Endothelial cell of umbilical vein (primary cell): ENCODE measurements at regions not wholly inside any gene's neighbourhood (a gene's known extent, or its start where the extent isn't known, plus 50 kb on each side); places are given as distances from the start of the nearest gene placed in this dataset.

ENCODE experiments used
- BruUV-seq: library from RNA; stranded (reverse); fragments of 400-500 nt; replicated peaks from 2 replicates; lab custom pipeline; 2021; lab: Mats Ljungman, UMichigan
- CTCF ChIA-PET: fragments of 300-600, 350-600 bp; sonication (Branson Sonifier 250); formaldehyde crosslinking; loops from one replicate; lab custom pipeline; 2021; ENCODE audit warnings: antibody characterized with exemption, inconsistent platforms; lab: Charles Lee
- POLR2A ChIA-PET: fragments of 300-600, 350-600 bp; sonication (Branson Sonifier 250); formaldehyde crosslinking; loops from one replicate; lab custom pipeline; 2021; ENCODE audit warnings: antibody characterized with exemption, inconsistent platforms; lab: Charles Lee
- DNase-seq: peaks from one replicate; pipeline ENCODE4 v3.0.0-alpha.2; 2011; ENCODE audit warnings: low read depth, low spot score
- FAIRE-seq: peaks from 2 replicates; lab custom pipeline; 2011; peaks lifted over from hg19 to GRCh38; lab: Jason Lieb, UNC
- H2AFZ ChIP-seq: 2 replicates; pipeline ENCODE4 v1.6.0; 2012; ENCODE audit warnings: low read depth, low read length, control low read depth, inconsistent platforms
- H3K27ac ChIP-seq: 2 replicates; pipeline ENCODE4 v1.5.1; 2011; ENCODE audit warnings: low read depth, mild to moderate bottlenecking, control low read depth, low read length, moderate library complexity; ENCODE audit not compliant: insufficient read depth
- H3K27me3 ChIP-seq, 2 experiments: 2 replicates each; pipeline versions ENCODE4 v1.6.0 to v1.6.1; 2011; ENCODE audit warnings: low read length in 2 of 2, mixed read lengths in 1 of 2; ENCODE audit not compliant: control insufficient read depth in 2 of 2, insufficient read depth in 2 of 2
- H3K36me3 ChIP-seq, 2 experiments: 2 replicates in 1 of 2; 3 replicates in 1 of 2; pipeline ENCODE4 v1.5.1; 2011; ENCODE audit warnings: low read length in 2 of 2, mild to moderate bottlenecking in 1 of 2, moderate library complexity in 1 of 2; ENCODE audit not compliant: control insufficient read depth in 2 of 2, insufficient read depth in 2 of 2; ENCODE audit errors: extremely low read depth in 1 of 2
- H3K4me1 ChIP-seq: 3 replicates; pipeline ENCODE4 v1.5.1; 2011; ENCODE audit warnings: mild to moderate bottlenecking, low read length; ENCODE audit not compliant: control insufficient read depth, insufficient read depth; ENCODE audit errors: extremely low read depth
- H3K4me2 ChIP-seq: 2 replicates; pipeline ENCODE4 v1.6.1; 2011; ENCODE audit warnings: low read length, control low read depth, mixed read lengths; ENCODE audit not compliant: insufficient read depth
- H3K4me3 ChIP-seq, 3 experiments: fragments of 200-600 bp in 1 of 3; sonication (generic), shearing (Covaris generic) in 1 of 3; replicated peaks in 1 of 3; 2 replicates each; pipeline ENCODE4 v1.5.1; 2011 to 2016; ENCODE audit warnings: control low read depth in 3 of 3, low read length in 3 of 3, mild to moderate bottlenecking in 2 of 3, inconsistent platforms in 1 of 3, low read depth in 1 of 3, moderate library complexity in 1 of 3; ENCODE audit not compliant: insufficient read depth in 1 of 3
- H3K79me2 ChIP-seq: 2 replicates; pipeline ENCODE4 v1.6.0; 2012; ENCODE audit warnings: low read length, inconsistent platforms; ENCODE audit not compliant: control insufficient read depth, insufficient read depth
- H3K9ac ChIP-seq: replicated peaks from 2 replicates; pipeline ENCODE3; 2011; ENCODE audit warnings: low read length, control low read depth; ENCODE audit not compliant: insufficient read depth; ENCODE audit errors: extremely low read depth
- H3K9me1 ChIP-seq: replicated peaks from 3 replicates; pipeline ENCODE4 v1.6.0; 2011; ENCODE audit warnings: mild to moderate bottlenecking, low read length; ENCODE audit not compliant: control insufficient read depth, insufficient read depth; ENCODE audit errors: extremely low read depth
- H3K9me3 ChIP-seq: replicated peaks from 2 replicates; pipeline ENCODE4 v1.5.1; 2012; ENCODE audit warnings: low read length, inconsistent platforms; ENCODE audit not compliant: control insufficient read depth, insufficient read depth
- H4K20me1 ChIP-seq: replicated peaks from 2 replicates; pipeline ENCODE3; 2011; ENCODE audit warnings: mild to moderate bottlenecking, low read length; ENCODE audit not compliant: control insufficient read depth, insufficient read depth; ENCODE audit errors: extremely low read depth
- EZH2 ChIP-seq: IDR thresholded peaks from 2 replicates; pipeline ENCODE4 v1.6.1; 2012; ENCODE audit warnings: borderline replicate concordance, low read depth, mild to moderate bottlenecking, moderate library complexity, low read length, inconsistent platforms; ENCODE audit not compliant: severe bottlenecking
- FOS ChIP-seq: IDR thresholded peaks from 2 replicates; pipeline ENCODE4 v1.6.1; 2011; ENCODE audit warnings: mild to moderate bottlenecking, low read length, moderate library complexity, borderline replicate concordance; ENCODE audit not compliant: insufficient read depth
- GATA2 ChIP-seq: IDR thresholded peaks from 2 replicates; pipeline ENCODE4 v1.7.0; 2011; ENCODE audit warnings: low read depth, mild to moderate bottlenecking, moderate library complexity, mixed read lengths, low read length; ENCODE audit not compliant: insufficient read length, insufficient read depth
- JUN ChIP-seq: IDR thresholded peaks from 2 replicates; pipeline ENCODE4 v1.6.1; 2011; ENCODE audit warnings: borderline replicate concordance, low read depth; ENCODE audit not compliant: insufficient read length, insufficient read depth
- dilution Hi-C: fragments of 300-500 bp; cut with MboI; formaldehyde crosslinking; loops from one replicate; pipeline ENCODE4 v1.15.0; 2019; ENCODE audit warnings: low sequenced_read_pairs; ENCODE audit not compliant: extremely low pct_ligation_motif_present
- intact Hi-C: fragments of 100-400 bp; cut with micrococcal nuclease; formaldehyde crosslinking; loops from one replicate; pipeline ENCODE4 v1.10.0; 2022
- TF ChIP-seq, protein P1 (sequence below): IDR thresholded peaks from 2 replicates; pipeline ENCODE4 v1.6.1; 2011; ENCODE audit not compliant: insufficient read depth, insufficient read length
- TF ChIP-seq, protein P2 (sequence below), 2 donors: IDR thresholded peaks; 1 replicate in 1 of 2; 2 replicates in 1 of 2; pipeline ENCODE4 v1.5.1; 2011; ENCODE audit warnings: low read length in 2 of 2, mild to moderate bottlenecking in 2 of 2, moderate library complexity in 2 of 2, control low read depth in 1 of 2, inconsistent platforms in 1 of 2, low read depth in 1 of 2; ENCODE audit not compliant: insufficient read depth in 1 of 2; ENCODE audit errors: extremely low read depth in 1 of 2

DNA sequence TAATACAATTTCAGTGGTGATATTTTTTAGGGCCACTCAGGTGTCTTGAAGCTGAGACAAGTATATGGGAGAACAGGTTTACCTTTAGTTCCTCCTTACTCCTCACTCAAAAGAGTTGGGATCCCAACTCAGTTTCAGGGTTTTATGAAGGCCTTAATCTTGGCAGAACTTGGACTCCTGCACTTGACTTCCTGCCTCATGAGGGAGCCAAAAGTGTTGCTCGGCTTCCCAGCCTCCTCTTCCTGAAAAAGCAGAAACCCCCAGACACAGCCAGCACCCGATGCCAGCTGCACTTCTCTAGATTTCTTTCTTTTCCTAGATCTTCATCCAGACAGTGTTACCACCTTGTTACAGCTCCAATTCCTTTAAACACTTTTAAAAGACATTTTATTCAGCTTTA, 70.8 kb upstream of the TMPRSS2 start:
- H4K20me1 ChIP-seq: no peaks in the 10 kb centered on the region
- H3K9me1 ChIP-seq: no peaks in the 10 kb centered on the region
- H3K4me1 ChIP-seq: no peaks in the 10 kb centered on the region
- no peak overlapping the region for H3K27ac ChIP-seq
- ChIA-PET CTCF (no interaction called here), POLR2A (no interaction called here)
- H3K27me3 ChIP-seq: no peaks in the 10 kb centered on the region
- H3K4me3 ChIP-seq: no peak overlapping the region
- no peaks in the 10 kb centered on the region for H3K79me2 ChIP-seq
- no peaks in the 10 kb centered on the region for H3K9me3 ChIP-seq
- no peaks in the 10 kb centered on the region for H3K36me3 ChIP-seq
- FAIRE-seq (no peak), DNase-seq (no peak)
- no peak overlapping the region for H3K4me2 ChIP-seq
- BruUV-seq: no TSS peak
- intact Hi-C loops: no loop called here
- no peak overlapping the region for H2AFZ ChIP-seq
- H3K9ac ChIP-seq: no peak overlapping the region
- dilution Hi-C loops: no loop called here
- TF ChIP-seq FOS: no peak
- TF ChIP-seq, protein P1, sequence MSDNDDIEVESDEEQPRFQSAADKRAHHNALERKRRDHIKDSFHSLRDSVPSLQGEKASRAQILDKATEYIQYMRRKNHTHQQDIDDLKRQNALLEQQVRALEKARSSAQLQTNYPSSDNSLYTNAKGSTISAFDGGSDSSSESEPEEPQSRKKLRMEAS: no peak
- TF ChIP-seq, protein P2, sequence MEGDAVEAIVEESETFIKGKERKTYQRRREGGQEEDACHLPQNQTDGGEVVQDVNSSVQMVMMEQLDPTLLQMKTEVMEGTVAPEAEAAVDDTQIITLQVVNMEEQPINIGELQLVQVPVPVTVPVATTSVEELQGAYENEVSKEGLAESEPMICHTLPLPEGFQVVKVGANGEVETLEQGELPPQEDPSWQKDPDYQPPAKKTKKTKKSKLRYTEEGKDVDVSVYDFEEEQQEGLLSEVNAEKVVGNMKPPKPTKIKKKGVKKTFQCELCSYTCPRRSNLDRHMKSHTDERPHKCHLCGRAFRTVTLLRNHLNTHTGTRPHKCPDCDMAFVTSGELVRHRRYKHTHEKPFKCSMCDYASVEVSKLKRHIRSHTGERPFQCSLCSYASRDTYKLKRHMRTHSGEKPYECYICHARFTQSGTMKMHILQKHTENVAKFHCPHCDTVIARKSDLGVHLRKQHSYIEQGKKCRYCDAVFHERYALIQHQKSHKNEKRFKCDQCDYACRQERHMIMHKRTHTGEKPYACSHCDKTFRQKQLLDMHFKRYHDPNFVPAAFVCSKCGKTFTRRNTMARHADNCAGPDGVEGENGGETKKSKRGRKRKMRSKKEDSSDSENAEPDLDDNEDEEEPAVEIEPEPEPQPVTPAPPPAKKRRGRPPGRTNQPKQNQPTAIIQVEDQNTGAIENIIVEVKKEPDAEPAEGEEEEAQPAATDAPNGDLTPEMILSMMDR (IDR thresholded peaks at IDR 0.05; ENCODE audit: extremely low read depth in 1 of 2, insufficient read depth in 1 of 2, low read depth in 1 of 2, low read length in 2 of 2): no peak
- TF ChIP-seq EZH2: no peak
- TF ChIP-seq GATA2: no peak
- no peak for TF ChIP-seq JUN
